ENCODE measurements at regions not wholly inside any gene's neighbourhood (a gene's known extent, or its start where the extent isn't known, plus 50 kb on each side); places are given as distances from the start of the nearest gene placed in this dataset.

DNA sequence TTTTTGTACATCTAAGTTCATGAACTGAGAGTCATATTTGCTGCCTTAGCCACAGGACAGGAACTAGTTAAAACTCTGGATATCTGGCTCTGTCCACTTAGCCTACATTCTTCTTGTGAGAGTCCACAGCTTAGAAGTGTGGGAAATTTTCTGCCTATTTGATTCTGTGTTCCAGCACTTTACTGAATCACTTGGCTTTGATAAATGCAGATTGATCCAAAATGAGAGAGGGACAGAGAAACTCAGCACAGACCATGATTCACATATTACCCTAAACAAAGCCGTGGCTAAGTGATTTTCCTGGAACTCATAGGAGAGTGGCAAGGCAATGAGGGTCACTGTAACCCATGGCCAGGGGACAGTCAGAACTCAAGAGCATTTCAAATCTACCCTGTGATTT, 87.5 kb upstream of the CADPS start:
- no peak overlapping the region for H3K4me3 ChIP-seq (ENCODE audit: low read length in 2 of 2)
- no peaks in the 10 kb centered on the region for H3K36me3 ChIP-seq (ENCODE audit: control insufficient read depth in 2 of 2, insufficient read depth in 2 of 2, low read length in 1 of 2)
- H3K9me3 ChIP-seq (ENCODE audit: control insufficient read depth in 2 of 2, insufficient read depth in 1 of 2, low read length in 1 of 2): no peaks in the 10 kb centered on the region
- H3K27ac ChIP-seq (ENCODE audit: low read depth in 1 of 2, low read length in 1 of 2): no peak overlapping the region
- no peaks in the 10 kb centered on the region for H3K27me3 ChIP-seq (ENCODE audit: control insufficient read depth in 2 of 2, insufficient read depth in 1 of 2, low read length in 1 of 2)
- H3K4me1 ChIP-seq (ENCODE audit: control insufficient read depth in 2 of 2, insufficient read depth in 2 of 2, low read length in 2 of 2): no peaks in the 10 kb centered on the region
- WGBS: 85% methylated on average over 1 of the region's 1 CpG
- DNase-seq (ENCODE audit: low read depth in 6 of 9, low spot score in 9 of 9): no peak

DNA sequence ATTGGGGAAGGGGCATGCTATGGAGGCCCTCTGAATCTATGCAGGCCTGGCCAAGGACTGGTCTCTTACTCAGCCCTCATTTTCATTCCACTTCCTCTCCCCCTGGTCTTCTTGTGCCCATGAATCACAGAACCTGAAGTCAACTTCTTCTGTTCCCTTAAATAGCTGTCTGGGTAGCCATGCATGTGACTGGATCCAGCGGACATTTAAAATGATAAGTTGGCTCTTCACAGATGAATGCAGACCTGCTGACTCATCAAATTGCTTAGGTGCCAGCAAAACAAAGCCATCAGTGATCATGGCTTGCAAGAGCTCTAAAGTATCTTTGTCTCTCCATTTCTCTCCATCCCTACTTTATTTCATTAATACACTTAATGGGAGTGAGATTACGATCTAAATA, 90.1 kb upstream of the CADPS start:
- DNase-seq (ENCODE audit: low read depth in 6 of 9, low spot score in 9 of 9): no peak
- 97% methylated on average over 2 of the region's 2 CpGs for WGBS
- no peaks in the 10 kb centered on the region for H3K27me3 ChIP-seq (ENCODE audit: control insufficient read depth in 2 of 2, insufficient read depth in 1 of 2, low read length in 1 of 2)

DNA sequence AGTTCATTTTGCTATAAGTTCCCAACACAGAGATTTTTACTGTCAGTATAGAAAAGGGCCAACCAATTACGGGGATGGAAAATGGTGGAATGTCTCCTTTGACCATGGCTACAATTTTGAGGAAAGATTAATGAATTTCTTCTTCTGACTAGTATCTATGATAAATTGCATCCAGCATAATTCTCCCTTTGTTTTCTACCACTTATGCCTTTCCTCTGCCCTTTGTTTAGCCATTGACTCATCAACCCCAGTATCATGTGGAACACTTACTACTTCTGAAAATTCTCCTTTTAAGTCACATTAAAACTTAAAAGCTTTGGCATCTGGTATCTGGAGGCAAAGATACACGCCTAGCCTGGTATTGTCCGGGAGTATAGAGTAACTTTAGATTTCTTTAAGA, 92.9 kb upstream of the CADPS start:
- Histone ChIP-seq H3K4me3 (ENCODE audit: low read length in 2 of 2) (no peak overlapping the region), H3K36me3 (ENCODE audit: control insufficient read depth in 2 of 2, insufficient read depth in 2 of 2, low read length in 1 of 2) (no peaks in the 10 kb centered on the region), H3K9me3 (ENCODE audit: control insufficient read depth in 2 of 2, insufficient read depth in 1 of 2, low read length in 1 of 2) (no peaks in the 10 kb centered on the region), H3K27ac (ENCODE audit: low read depth in 1 of 2, low read length in 1 of 2) (no peak overlapping the region), H3K27me3 (ENCODE audit: control insufficient read depth in 2 of 2, insufficient read depth in 1 of 2, low read length in 1 of 2) (no peaks in the 10 kb centered on the region), H3K4me1 (ENCODE audit: control insufficient read depth in 2 of 2, insufficient read depth in 2 of 2, low read length in 2 of 2) (no peaks in the 10 kb centered on the region)
- 92% methylated on average over 3 of the region's 3 CpGs for WGBS
- DNase-seq (ENCODE audit: low read depth in 6 of 9, low spot score in 9 of 9): no peak

More for the DNA sequence above, 90.1 kb upstream of the CADPS start:
- Histone ChIP-seq H3K9me3 (ENCODE audit: control insufficient read depth in 2 of 2, insufficient read depth in 1 of 2, low read length in 1 of 2) (no peaks in the 10 kb centered on the region), H3K4me3 (ENCODE audit: low read length in 2 of 2) (no peak overlapping the region), H3K4me1 (ENCODE audit: control insufficient read depth in 2 of 2, insufficient read depth in 2 of 2, low read length in 2 of 2) (no peaks in the 10 kb centered on the region), H3K27ac (ENCODE audit: low read depth in 1 of 2, low read length in 1 of 2) (no peak overlapping the region), H3K36me3 (ENCODE audit: control insufficient read depth in 2 of 2, insufficient read depth in 2 of 2, low read length in 1 of 2) (no peaks in the 10 kb centered on the region)

DNA sequence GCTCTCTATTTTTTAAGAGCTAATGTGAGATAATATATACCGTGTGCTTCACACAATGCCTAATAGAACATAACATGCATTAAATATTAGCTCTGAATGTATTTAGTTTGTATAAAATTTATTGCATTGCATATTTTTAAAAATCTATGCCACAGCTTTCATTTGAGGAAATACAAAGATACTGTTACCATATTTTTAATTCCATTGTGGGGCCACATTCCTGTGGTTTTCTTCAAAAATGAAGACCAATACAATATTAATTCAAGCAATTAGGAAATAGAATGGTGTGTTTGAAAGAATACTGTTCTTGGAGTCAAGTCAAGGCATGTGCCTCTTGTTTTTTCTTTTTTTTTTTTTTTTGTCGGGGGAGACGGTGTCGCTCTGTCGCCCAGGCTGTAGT, 95.4 kb upstream of the CADPS start:
- Histone ChIP-seq H3K4me3 (ENCODE audit: low read length in 2 of 2) (no peak overlapping the region), H3K4me1 (ENCODE audit: control insufficient read depth in 2 of 2, insufficient read depth in 2 of 2, low read length in 2 of 2) (no peaks in the 10 kb centered on the region), H3K36me3 (ENCODE audit: control insufficient read depth in 2 of 2, insufficient read depth in 2 of 2, low read length in 1 of 2) (no peaks in the 10 kb centered on the region), H3K27ac (ENCODE audit: low read depth in 1 of 2, low read length in 1 of 2) (no peak overlapping the region), H3K9me3 (ENCODE audit: control insufficient read depth in 2 of 2, insufficient read depth in 1 of 2, low read length in 1 of 2) (no peaks in the 10 kb centered on the region), H3K27me3 (ENCODE audit: control insufficient read depth in 2 of 2, insufficient read depth in 1 of 2, low read length in 1 of 2) (no peaks in the 10 kb centered on the region)
- 96% methylated on average over 5 of the region's 5 CpGs for WGBS
- DNase-seq (ENCODE audit: low read depth in 6 of 9, low spot score in 9 of 9): no peak

DNA sequence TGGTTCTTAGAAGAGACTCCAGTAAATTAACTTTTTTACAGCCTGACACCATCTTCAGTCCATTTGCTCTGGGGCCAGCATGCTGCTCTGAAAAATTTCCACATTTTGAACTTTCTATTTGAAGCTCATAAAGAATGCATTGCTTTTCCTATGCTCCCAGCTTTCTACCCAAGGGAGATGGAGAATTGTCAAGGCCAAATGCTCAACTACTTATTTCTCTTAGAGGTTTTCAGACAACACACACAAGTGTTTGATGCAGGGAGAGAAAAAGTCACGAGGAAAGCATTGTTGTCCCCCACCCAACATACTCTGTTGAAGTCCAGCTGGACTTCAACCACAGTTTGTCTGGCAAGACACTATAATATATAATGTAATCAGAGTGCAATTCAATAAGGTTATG, 100.3 kb upstream of the CADPS start:
- H3K4me3 ChIP-seq (ENCODE audit: low read length in 2 of 2): no peak overlapping the region
- WGBS: 84% methylated on average over 1 of the region's 1 CpG
- H3K27ac ChIP-seq (ENCODE audit: low read depth in 1 of 2, low read length in 1 of 2): no peak overlapping the region
- no peaks in the 10 kb centered on the region for H3K36me3 ChIP-seq (ENCODE audit: control insufficient read depth in 2 of 2, insufficient read depth in 2 of 2, low read length in 1 of 2)
- H3K27me3 ChIP-seq (ENCODE audit: control insufficient read depth in 2 of 2, insufficient read depth in 1 of 2, low read length in 1 of 2): no peaks in the 10 kb centered on the region
- no peaks in the 10 kb centered on the region for H3K9me3 ChIP-seq (ENCODE audit: control insufficient read depth in 2 of 2, insufficient read depth in 1 of 2, low read length in 1 of 2)
- no peaks in the 10 kb centered on the region for H3K4me1 ChIP-seq (ENCODE audit: control insufficient read depth in 2 of 2, insufficient read depth in 2 of 2, low read length in 2 of 2)
- no peak for DNase-seq (ENCODE audit: low read depth in 6 of 9, low spot score in 9 of 9)

DNA sequence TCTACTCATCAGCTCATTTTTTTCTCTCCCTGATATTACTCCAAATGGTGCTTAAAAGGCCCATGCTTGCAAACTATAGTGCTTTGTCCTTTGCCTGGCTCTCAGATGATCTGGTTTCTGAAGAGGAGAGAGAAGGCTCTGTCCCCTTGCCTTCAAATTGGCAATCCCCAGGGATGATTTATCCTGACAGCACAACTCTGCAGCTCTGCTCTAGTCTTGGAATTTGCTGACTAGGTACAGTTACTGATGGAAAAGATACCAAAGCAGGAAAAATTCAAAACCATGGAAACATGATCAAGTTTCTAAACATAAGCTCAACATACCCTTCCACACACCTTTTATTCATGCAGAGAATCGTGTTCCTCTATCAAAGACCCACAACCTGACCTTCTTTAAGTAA, 106.7 kb upstream of the CADPS start:
- H3K4me1 ChIP-seq (ENCODE audit: control insufficient read depth in 2 of 2, insufficient read depth in 2 of 2, low read length in 2 of 2): no peaks in the 10 kb centered on the region
- H3K36me3 ChIP-seq (ENCODE audit: control insufficient read depth in 2 of 2, insufficient read depth in 2 of 2, low read length in 1 of 2): no peaks in the 10 kb centered on the region
- H3K4me3 ChIP-seq (ENCODE audit: low read length in 2 of 2): no peak overlapping the region
- no peaks in the 10 kb centered on the region for H3K27me3 ChIP-seq (ENCODE audit: control insufficient read depth in 2 of 2, insufficient read depth in 1 of 2, low read length in 1 of 2)
- WGBS: 0% methylated on average over 1 of the region's 1 CpG
- DNase-seq (ENCODE audit: low read depth in 6 of 9, low spot score in 9 of 9): no peak
- H3K9me3 ChIP-seq (ENCODE audit: control insufficient read depth in 2 of 2, insufficient read depth in 1 of 2, low read length in 1 of 2): no peaks in the 10 kb centered on the region
- H3K27ac ChIP-seq (ENCODE audit: low read depth in 1 of 2, low read length in 1 of 2): no peak overlapping the region

DNA sequence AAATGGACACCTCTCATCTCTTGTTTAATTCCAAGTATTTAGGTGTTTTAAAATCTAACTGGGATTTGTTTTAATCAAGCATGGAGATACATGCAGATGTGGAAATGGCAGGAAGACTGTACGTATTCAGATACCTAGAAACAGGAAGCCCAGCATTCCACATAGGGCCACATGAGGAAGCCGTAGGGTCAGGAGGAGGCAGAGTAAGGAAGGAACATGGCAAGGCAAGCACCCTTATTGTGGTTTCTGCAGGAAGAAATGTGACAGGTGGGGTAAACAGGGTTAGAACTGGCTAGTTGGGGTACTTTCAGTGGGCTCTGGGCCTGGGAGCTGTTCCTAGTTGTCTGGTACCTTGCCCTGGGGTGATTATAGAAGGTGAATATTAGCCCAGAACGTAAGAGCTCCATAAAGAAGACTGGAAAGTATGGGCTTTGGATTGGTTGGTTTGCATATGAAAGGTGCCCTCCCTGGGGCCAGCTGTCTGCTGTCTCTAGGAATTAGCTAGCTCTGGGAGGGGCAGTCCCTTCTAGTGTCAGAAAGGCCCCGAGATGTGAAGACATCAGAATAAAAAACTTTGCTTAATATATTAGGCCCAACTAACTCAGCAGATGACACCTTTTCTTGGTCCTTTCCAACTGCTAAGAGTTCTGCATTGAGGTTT, 107.7 kb upstream of the CADPS start:
- no peaks in the 10 kb centered on the region for H3K9me3 ChIP-seq (ENCODE audit: control insufficient read depth in 2 of 2, insufficient read depth in 1 of 2, low read length in 1 of 2)
- H3K4me3 ChIP-seq (ENCODE audit: low read length in 2 of 2): no peak overlapping the region
- H3K4me1 ChIP-seq (ENCODE audit: control insufficient read depth in 2 of 2, insufficient read depth in 2 of 2, low read length in 2 of 2): no peaks in the 10 kb centered on the region
- 23% methylated on average over 4 of the region's 4 CpGs for WGBS
- no peak overlapping the region for H3K27ac ChIP-seq (ENCODE audit: low read depth in 1 of 2, low read length in 1 of 2)
- no peaks in the 10 kb centered on the region for H3K27me3 ChIP-seq (ENCODE audit: control insufficient read depth in 2 of 2, insufficient read depth in 1 of 2, low read length in 1 of 2)
- no peaks in the 10 kb centered on the region for H3K36me3 ChIP-seq (ENCODE audit: control insufficient read depth in 2 of 2, insufficient read depth in 2 of 2, low read length in 1 of 2)
- DNase-seq (ENCODE audit: low read depth in 6 of 9, low spot score in 9 of 9): no peak

DNA sequence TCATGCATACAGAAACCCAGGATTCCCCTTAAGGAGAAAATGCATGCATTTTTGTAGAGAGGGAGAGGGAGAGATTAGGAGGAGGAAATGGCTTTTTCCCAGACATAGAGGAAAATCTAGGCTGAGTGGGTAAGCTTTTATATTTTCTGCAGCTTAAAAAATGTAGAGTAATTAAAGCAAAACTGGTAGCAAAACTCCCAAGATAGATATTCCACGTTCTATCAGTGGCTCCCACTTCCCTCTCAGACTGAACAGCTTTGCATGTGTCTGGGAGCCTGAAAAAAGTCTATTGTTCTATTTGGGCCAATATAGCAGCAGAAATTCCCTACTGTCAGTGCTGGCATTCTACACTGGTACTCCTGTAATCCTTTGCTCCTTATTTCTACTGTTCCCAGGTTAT, 110.8 kb upstream of the CADPS start:
- no peaks in the 10 kb centered on the region for H3K36me3 ChIP-seq (ENCODE audit: control insufficient read depth in 2 of 2, insufficient read depth in 2 of 2, low read length in 1 of 2)
- no peak for DNase-seq (ENCODE audit: low read depth in 6 of 9, low spot score in 9 of 9)
- 71% methylated on average over 1 of the region's 1 CpG for WGBS
- H3K9me3 ChIP-seq (ENCODE audit: control insufficient read depth in 2 of 2, insufficient read depth in 1 of 2, low read length in 1 of 2): no peaks in the 10 kb centered on the region
- H3K27ac ChIP-seq (ENCODE audit: low read depth in 1 of 2, low read length in 1 of 2): no peak overlapping the region
- H3K4me1 ChIP-seq (ENCODE audit: control insufficient read depth in 2 of 2, insufficient read depth in 2 of 2, low read length in 2 of 2): no peaks in the 10 kb centered on the region
- no peaks in the 10 kb centered on the region for H3K27me3 ChIP-seq (ENCODE audit: control insufficient read depth in 2 of 2, insufficient read depth in 1 of 2, low read length in 1 of 2)
- no peak overlapping the region for H3K4me3 ChIP-seq (ENCODE audit: low read length in 2 of 2)

DNA sequence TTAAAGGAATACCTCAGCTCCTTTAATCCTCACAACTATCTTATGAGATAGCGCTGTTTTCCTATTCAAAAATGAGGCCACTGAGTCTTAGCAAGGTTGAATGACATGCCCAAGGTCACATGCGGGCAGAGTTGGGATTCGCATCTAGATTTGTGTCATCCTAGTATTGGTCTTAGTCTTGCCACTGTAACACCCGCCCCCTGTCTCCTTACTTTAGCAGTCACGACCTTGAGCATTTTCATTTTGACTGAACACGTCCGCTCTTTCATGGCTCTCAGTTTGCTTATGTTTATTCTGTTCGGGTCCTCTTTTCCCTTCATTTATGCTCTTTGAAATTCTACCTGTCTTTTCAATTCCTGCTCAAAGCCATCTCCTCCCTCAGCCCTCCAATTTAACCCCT, 112.5 kb upstream of the CADPS start:
- WGBS: 89% methylated on average over 8 of the region's 8 CpGs
- Histone ChIP-seq H3K27me3 (ENCODE audit: control insufficient read depth in 2 of 2, insufficient read depth in 1 of 2, low read length in 1 of 2) (no peaks in the 10 kb centered on the region), H3K4me1 (ENCODE audit: control insufficient read depth in 2 of 2, insufficient read depth in 2 of 2, low read length in 2 of 2) (no peaks in the 10 kb centered on the region), H3K9me3 (ENCODE audit: control insufficient read depth in 2 of 2, insufficient read depth in 1 of 2, low read length in 1 of 2) (no peaks in the 10 kb centered on the region), H3K36me3 (ENCODE audit: control insufficient read depth in 2 of 2, insufficient read depth in 2 of 2, low read length in 1 of 2) (no peaks in the 10 kb centered on the region), H3K4me3 (ENCODE audit: low read length in 2 of 2) (no peak overlapping the region), H3K27ac (ENCODE audit: low read depth in 1 of 2, low read length in 1 of 2) (no peak overlapping the region)
- DNase-seq (ENCODE audit: low read depth in 6 of 9, low spot score in 9 of 9): no peak
